Epithelial cell of esophagus (primary cell): ENCODE measurements at regions not wholly inside any gene's neighbourhood (a gene's known extent, or its start where the extent isn't known, plus 50 kb on each side); places are given as distances from the start of the nearest gene placed in this dataset.
A peak's percentile ranks its signal among the peaks of the same experiment; 100 is the strongest.
"Not testable (repeated sequence)": the region's sequence is repeated elsewhere in the genome, so short reads cannot be mapped to it uniquely, and the experiment has no call there.

ENCODE experiments used
- DNase-seq: peaks from one replicate; pipeline ENCODE4 v3.0.0; 2010; ENCODE audit warnings: low read depth
- H3K4me3 ChIP-seq: 2 replicates; pipeline ENCODE4 v1.5.1; 2011; ENCODE audit warnings: mild to moderate bottlenecking, low read length, control low read depth
- TF ChIP-seq, protein P1 (sequence below): IDR thresholded peaks from 2 replicates; pipeline ENCODE4 v1.5.1; 2011; ENCODE audit warnings: low read depth, mild to moderate bottlenecking, low read length, control low read depth, inconsistent platforms; ENCODE audit not compliant: insufficient read depth; ENCODE audit errors: missing control alignments

DNA sequence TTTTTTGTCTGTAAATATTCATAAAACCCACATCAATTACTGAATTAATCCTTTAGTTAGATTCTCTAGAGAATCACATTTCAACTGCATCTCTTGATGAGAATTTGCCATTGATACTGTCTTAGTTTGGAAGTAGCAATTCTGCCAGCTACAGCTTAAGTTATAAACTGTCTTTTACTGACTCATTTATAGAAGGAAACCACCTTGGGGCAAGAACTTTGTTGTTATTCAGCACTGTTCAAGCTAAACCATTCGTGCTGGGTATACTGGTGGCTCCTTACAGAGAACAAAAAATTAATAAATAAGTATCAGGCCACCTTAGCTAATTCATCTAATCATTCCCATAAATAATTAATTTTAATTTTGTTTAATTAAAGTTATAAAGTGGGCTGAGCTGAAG, 1082.6 kb upstream of the CELF4 start:
- no peak for DNase-seq
- H3K4me3 ChIP-seq: no peak overlapping the region
- TF ChIP-seq, protein P1, sequence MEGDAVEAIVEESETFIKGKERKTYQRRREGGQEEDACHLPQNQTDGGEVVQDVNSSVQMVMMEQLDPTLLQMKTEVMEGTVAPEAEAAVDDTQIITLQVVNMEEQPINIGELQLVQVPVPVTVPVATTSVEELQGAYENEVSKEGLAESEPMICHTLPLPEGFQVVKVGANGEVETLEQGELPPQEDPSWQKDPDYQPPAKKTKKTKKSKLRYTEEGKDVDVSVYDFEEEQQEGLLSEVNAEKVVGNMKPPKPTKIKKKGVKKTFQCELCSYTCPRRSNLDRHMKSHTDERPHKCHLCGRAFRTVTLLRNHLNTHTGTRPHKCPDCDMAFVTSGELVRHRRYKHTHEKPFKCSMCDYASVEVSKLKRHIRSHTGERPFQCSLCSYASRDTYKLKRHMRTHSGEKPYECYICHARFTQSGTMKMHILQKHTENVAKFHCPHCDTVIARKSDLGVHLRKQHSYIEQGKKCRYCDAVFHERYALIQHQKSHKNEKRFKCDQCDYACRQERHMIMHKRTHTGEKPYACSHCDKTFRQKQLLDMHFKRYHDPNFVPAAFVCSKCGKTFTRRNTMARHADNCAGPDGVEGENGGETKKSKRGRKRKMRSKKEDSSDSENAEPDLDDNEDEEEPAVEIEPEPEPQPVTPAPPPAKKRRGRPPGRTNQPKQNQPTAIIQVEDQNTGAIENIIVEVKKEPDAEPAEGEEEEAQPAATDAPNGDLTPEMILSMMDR: no peak

DNA sequence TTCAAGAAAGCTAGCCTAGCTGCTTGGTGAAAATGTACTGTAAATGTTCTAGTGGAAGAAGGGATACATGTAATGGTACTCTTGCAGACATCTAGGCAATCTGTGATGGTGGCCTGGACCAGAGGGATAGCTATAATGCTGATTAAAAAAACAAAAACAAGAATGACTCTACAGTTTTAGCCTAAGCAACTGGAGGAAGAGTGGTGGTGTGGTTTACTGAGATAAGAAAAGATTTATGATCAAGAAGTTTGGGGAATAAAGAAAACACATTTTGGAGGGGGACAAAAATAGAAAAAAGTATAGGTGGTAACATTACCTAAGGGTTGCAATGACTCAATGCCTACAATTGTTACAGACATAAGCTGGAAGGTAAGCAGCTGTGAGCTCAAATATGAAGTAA, 1080.7 kb upstream of the CELF4 start:
- H3K4me3 ChIP-seq: no peak overlapping the region
- TF ChIP-seq, protein P1: no peak
- no peak for DNase-seq

DNA sequence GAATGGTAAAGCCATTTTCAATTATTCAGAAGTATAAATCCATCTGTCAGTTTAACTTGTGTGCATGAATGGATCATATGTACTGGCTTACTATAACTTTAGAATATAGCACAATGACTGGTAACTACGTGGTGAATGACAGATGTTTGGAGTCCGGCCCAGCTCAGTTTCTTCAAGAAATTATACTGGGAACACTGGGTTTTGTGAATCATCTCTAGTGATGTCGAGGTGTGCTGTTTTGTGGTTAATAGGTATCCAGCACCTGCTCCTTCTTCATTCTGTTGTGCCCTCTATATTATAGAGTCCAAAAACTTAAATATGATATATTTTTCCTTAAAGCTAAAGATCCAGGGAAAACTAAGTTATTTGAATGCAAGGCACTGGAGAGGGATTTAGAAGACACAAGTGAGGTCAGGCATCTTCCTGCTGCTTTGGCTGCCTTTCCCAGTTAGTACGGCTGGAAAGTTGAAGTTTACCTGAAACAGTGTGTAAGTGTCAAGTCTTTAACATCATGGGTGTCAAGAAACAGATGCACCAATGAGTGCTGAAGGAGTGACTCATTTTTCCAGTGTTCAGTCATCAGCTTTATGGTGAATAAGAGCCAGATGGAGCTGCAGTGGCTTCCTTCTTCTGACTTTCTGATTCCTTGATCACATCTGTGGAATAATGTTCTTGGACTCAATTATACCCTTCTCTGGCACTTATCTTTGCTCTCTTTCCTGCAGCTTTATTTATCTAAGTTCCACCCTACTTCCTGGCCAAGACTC, 1079.5 kb upstream of the CELF4 start:
- peak; percentile 49 for DNase-seq
- TF ChIP-seq, protein P1: no peak
- no peak overlapping the region for H3K4me3 ChIP-seq

DNA sequence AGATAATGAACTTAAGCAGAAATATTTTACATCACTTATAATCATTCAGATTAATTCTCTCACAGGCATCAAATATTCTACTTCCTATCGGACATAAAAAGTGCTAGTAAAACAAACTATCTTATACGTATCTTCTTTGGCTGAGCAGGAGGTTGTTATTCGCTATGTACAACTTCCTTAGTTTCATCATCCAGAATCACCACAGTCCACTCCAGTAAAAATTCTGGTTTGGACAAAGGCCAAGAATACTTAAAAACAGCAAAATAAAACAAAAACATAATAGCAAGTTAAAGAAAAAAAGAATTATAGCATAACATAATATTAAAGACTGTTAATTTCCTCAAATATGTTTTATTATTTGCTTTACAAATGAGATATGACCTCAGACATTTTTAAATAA, 1077.1 kb upstream of the CELF4 start:
- H3K4me3 ChIP-seq: no peak overlapping the region
- TF ChIP-seq, protein P1: no peak
- DNase-seq: no peak

DNA sequence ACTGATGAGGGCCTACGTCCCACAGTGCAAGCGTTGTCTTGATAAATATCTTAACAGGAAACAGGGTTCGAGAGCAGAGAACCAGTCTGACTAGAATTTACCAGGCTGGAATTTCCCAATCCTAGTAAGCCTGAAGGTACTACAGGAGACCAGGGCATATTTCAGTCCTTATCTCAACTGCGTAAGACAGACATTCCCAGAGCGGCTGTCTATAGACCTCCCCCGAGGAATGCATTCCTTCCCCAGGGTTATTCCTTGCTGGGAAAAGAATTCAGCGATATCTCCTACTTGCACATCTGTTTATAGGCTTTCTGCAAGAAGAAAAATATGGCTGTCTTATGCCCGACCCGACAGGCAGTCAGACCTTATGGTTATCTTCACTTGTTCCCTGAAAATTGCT, 1074.1 kb upstream of the CELF4 start:
- not testable (repeated sequence) for DNase-seq, H3K4me3 ChIP-seq

DNA sequence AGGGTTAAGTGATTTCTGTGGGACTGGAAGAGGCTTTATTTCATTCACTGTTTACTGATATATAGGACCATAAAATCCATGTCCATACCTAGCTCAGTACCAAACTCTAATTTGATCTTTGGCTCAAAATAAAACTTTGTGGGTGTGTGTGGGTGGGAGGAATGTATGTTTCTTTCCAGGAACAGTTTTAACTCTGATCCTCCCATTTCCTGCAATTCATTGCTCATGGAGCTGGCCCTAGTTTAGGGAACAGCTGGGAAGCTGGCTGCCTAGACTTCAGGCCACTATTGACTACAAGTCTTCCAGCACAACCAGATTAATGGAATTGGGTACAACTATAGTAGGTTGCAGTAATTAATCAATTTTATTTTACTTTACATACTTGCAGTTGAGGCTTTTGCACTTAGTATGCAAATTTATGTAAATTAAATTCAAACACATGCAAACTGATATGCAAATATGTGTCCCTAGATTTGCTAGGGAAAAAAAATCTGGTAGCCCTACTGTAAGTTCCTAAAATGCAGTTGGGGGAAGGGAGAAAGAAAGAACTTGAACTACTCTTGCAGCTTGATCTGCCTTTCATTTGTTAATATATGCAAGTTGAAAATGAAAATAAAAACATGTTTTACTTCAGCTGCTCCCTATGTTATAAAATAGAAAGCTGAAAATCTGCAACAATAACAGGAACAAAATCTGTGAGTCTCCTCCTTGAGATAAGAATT, 1070.3 kb upstream of the CELF4 start:
- TF ChIP-seq, protein P1: no peak
- H3K4me3 ChIP-seq: no peak overlapping the region
- no peak for DNase-seq

DNA sequence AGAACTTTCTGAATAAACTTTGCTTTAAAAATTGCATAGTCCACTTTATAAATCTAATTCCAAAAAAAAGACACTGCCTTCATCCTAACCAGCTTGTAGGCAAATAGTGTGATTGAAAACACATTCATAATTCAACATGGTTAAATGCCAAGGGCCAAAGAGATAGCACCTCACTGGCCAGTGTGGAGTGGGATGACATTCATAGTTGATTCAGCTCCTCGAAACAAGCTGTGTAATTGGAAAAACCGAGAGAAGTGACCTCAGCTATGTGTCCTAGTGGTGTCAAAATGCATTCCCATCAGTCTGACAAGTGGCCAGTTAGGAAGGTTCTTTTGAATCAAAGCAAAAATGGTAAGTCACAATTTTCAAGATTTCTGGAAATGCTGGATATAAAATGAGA, 1068.5 kb upstream of the CELF4 start:
- no peak for DNase-seq
- TF ChIP-seq, protein P1: no peak
- H3K4me3 ChIP-seq: no peak overlapping the region
